ENCODE measurements at regions not wholly inside any gene's neighbourhood (a gene's known extent, or its start where the extent isn't known, plus 50 kb on each side); places are given as distances from the start of the nearest gene placed in this dataset.

DNA sequence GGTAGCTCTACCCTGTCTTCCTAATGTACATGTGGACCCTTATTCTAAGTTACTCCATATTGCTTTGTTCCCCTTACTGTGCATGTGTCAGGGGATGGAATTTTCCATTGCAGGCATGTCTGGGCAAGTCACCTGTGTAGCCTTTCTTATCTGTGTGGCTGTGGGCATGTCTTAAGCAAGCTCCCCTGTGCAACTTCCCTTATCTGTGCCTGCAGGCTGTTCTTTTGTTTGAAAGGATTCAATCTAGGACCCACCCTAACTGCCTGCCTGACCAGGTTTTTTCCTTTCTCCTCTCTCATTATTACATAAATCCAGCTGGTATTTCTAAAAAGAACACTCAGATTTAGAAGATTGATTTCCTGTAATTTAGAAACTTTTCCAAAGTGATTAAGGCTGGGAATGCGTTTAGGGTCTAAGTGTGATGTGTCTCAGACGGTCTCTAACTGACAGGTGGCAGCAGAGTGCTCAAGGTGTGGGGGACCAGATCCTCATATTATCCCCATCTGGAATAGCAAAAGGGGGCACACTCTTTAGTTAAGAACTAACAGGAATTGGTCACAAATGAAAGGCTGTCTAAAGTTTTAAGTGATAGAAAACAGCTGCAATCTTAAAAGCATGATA lies 198.9 kb upstream of the PPP1R2C start:
- H3K4me3 Mint-ChIP-seq, result no peak overlapping the region
- H3K9me3 Mint-ChIP-seq, result no peaks in the 10 kb centered on the region
- DNase-seq (ENCODE audit: low spot score in 2 of 2), result no peak
- no peak for ATAC-seq
- no peaks in the 10 kb centered on the region for H3K36me3 Mint-ChIP-seq
- no peak overlapping the region for H3K27ac Mint-ChIP-seq
- H3K4me1 Mint-ChIP-seq, result no peaks in the 10 kb centered on the region

DNA sequence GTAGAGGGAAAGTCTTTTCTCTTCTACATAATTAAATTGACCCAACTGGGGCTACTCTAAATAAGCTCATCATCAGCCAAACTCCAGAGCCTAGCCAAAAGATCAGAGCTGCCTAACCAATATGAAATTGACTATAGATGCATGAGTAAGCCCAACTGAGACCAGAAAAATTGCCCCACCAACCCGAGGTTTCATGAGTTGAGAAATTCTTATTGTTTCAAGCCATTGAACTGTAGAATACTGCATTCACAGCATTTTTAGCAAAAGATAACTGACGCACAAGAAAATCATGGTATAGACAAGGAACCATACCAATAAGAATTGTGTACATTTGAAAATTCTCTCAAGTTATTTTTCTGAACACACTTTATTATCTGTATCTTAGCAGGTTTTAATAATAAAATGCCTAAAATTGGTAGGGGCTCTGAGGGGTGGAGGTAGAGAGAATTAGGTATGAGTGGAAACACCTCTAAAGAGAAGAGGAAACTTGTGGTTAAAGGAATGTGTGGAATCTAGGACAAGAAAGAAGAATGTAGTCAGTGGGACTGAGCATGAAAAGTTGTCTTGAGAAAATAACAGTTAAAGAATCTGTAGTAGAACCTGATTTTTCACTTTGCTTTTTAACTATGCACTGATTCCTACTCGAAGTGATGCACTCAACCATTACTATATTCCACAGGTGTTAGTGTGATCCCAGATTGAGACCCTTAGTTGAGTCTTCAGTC lies 200.9 kb upstream of the PPP1R2C start:
- Mint-ChIP-seq H3K36me3 (no peaks in the 10 kb centered on the region), H3K27ac (no peak overlapping the region), H3K4me3 (no peak overlapping the region), H3K4me1 (no peaks in the 10 kb centered on the region), H3K9me3 (no peaks in the 10 kb centered on the region)
- ATAC-seq (no peak), DNase-seq (ENCODE audit: low spot score in 2 of 2) (no peak)

DNA sequence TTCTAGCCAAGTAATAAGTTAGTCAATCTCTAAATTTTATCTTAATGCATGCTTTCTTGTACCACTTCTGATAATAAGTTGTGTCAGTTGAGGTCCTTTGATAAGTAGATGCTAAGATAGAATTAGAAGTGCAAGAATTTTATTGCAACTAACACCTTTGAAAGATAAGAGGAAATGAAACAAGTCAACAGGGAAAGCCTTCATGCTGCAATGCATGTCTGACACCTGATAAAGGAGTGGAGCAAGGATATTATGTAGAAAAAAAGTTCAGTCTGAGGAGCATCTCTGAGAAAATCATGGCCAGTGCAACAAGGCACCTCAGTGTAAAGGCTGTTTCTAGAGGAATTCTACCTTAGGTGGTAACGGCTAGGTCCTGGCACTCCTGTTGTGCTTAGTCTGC lies 210.7 kb upstream of the PPP1R2C start:
- Mint-ChIP-seq H3K4me1 (no peaks in the 10 kb centered on the region), H3K27ac (no peak overlapping the region), H3K4me3 (no peak overlapping the region), H3K36me3 (no peaks in the 10 kb centered on the region), H3K9me3 (no peaks in the 10 kb centered on the region)
- ATAC-seq (no peak), DNase-seq (ENCODE audit: low spot score in 2 of 2) (no peak)

DNA sequence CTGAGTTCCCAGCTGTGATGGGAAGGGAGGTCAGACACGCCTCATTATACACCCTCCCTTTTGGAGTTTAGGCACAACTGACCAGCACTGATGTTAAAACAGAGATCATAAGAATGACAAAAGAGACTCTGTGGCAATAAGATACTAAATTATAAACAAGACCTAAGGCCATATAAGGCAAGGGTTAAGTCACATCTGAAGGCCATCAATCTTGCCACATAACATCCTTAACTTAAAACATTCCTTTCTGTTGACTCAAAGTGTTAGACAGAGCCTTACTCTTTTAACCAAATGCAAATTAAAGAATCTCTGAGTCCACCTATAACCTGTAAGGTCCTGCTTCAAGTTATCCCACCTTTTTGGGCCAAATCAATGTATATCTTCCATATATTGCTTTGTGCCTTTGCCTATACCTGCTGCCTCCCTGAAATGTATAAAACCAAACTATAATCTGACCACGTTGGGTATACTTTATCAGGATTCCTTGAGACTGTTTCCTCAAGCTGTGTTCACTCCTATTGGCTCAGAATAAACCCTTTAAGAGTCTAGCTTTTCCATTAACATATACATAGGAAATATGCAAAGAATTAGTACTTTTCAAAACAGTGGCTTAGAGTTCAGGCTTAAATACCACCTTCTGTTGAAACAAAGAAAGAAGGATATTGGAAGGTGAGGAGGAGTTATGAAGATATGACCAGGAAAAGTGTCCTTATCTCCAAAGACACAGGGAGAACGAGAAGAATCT lies 214.4 kb upstream of the PPP1R2C start:
- Mint-ChIP-seq H3K27ac (no peak overlapping the region), H3K9me3 (no peaks in the 10 kb centered on the region), H3K4me3 (no peak overlapping the region), H3K36me3 (no peaks in the 10 kb centered on the region), H3K4me1 (no peaks in the 10 kb centered on the region)
- DNase-seq (ENCODE audit: low spot score in 2 of 2) (no peak), ATAC-seq (no peak)

DNA sequence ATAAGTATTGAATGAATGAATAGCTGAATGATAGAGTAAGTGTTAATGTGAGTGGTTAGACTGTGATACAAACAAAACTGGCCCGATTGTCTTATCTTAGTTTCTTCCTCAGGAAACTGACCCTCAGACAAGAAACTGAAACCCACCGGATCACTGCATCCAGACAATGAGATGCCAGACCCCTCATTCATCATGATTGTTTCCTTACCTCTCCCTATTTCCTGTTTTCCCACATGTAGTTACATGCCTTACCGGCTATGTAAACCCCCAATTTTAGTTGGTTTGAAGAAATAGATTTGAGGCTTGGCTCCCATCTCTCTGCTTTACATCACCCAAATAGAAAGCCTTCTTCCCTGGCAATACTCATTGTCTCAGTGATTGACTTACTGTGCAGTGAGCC lies 218.9 kb upstream of the PPP1R2C start:
- ATAC-seq (no peak), DNase-seq (ENCODE audit: low spot score in 2 of 2) (no peak)
- Mint-ChIP-seq H3K36me3 (no peaks in the 10 kb centered on the region), H3K4me3 (no peak overlapping the region), H3K4me1 (no peaks in the 10 kb centered on the region), H3K9me3 (no peaks in the 10 kb centered on the region), H3K27ac (no peak overlapping the region)

DNA sequence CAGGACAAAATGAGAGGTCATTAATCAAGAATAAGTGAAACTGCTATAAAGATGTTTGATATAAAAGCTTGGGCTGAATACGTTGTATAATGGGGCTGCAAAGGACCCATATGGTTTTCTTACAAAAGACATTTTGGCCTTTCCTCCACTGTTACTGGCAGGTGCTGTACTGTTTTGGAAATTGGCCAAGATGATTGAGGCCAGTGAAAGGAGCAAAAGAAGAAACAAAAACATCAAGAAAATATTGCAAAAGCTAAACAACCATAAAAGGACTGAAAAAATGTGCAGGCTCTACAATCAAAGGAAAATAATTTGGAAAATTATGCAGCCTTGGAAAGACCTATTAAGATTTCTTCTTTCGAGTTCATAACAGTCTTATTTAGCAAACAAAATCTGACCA lies 222.2 kb upstream of the PPP1R2C start:
- no peak overlapping the region for H3K4me3 Mint-ChIP-seq

DNA sequence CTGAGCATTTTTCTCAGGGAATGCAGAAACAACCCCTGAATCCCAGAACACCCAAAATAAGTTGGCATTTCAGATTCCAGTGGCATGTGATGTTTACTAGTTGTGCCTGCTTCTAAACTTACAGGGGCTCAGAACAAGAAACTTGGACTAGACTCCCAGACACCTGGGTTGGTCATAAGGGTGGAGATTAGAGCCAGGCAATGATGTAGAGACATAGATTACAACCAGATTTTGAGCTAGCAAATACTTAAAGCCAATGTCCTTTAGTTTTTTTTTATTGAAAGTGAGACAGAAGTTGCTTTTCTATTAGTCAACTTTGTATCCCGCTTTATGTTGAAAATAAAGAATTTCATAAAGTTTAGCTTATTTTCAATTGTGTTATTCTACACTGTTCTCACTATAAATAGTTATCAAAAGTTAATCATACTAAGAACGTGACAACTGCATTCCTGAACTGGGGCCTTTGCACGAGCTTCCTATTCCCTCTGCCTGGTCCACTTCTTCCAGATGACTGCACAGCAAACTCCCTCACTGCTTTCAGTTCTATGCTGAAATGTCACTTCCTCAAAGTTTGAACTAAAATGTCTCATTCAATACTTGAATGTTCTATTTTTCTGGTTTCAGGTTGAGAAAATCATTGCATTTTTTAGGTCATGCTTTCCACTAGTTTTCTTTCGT lies 224.7 kb upstream of the PPP1R2C start:
- ATAC-seq (no peak), DNase-seq (ENCODE audit: low spot score in 2 of 2) (no peak)
- Mint-ChIP-seq H3K4me3 (no peak overlapping the region), H3K36me3 (no peaks in the 10 kb centered on the region), H3K4me1 (no peaks in the 10 kb centered on the region), H3K27ac (no peak overlapping the region), H3K9me3 (no peaks in the 10 kb centered on the region)

More for the DNA sequence above, 222.2 kb upstream of the PPP1R2C start:
- H3K9me3 Mint-ChIP-seq, result no peaks in the 10 kb centered on the region
- H3K27ac Mint-ChIP-seq, result no peak overlapping the region
- ATAC-seq, result no peak
- DNase-seq (ENCODE audit: low spot score in 2 of 2), result no peak
- no peaks in the 10 kb centered on the region for H3K36me3 Mint-ChIP-seq
- no peaks in the 10 kb centered on the region for H3K4me1 Mint-ChIP-seq

DNA sequence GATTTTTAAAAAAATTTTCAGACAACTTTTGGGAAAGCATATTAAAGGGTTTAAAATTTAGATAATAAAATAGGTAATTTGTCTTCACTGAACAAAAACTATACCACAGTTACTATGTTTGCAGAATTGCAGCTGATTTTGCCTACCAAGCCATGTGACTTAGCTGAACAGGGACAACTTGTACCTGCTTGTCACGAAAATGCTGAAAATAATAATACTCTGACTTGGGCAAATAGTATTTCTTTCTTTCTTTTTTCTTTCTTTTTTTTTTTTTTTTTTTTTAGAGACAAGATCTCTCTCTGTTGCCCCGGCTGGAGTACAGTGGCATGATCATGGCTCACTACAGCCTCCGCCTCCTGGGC lies 225.2 kb upstream of the PPP1R2C start:
- no peak for DNase-seq (ENCODE audit: low spot score in 2 of 2)
- Mint-ChIP-seq H3K4me3 (no peak overlapping the region), H3K36me3 (no peaks in the 10 kb centered on the region), H3K27ac (no peak overlapping the region), H3K4me1 (no peaks in the 10 kb centered on the region), H3K9me3 (no peaks in the 10 kb centered on the region)
- ATAC-seq, result no peak

DNA sequence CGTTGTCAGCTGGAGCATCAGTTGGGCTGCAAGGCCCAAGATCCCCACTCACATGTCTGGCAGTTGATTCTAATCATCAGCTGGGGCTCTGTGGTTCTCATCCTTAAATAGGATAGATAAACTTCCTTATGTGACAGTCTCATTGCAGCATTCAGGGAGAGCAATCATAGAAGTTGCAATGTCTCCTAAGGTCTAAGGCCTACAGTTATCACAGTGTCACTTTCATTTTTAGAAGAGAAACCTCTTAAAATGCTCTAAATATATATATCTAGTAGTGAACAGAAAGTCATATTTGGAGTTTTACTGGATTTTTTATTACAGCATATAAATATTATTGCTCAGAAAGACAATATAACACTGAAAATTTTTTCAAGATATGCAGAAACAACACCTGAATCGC lies 226.0 kb upstream of the PPP1R2C start:
- no peak for ATAC-seq
- no peak overlapping the region for H3K4me3 Mint-ChIP-seq
- no peak for DNase-seq (ENCODE audit: low spot score in 2 of 2)
- H3K4me1 Mint-ChIP-seq, result no peaks in the 10 kb centered on the region
- H3K36me3 Mint-ChIP-seq, result no peaks in the 10 kb centered on the region
- no peak overlapping the region for H3K27ac Mint-ChIP-seq
- no peaks in the 10 kb centered on the region for H3K9me3 Mint-ChIP-seq

DNA sequence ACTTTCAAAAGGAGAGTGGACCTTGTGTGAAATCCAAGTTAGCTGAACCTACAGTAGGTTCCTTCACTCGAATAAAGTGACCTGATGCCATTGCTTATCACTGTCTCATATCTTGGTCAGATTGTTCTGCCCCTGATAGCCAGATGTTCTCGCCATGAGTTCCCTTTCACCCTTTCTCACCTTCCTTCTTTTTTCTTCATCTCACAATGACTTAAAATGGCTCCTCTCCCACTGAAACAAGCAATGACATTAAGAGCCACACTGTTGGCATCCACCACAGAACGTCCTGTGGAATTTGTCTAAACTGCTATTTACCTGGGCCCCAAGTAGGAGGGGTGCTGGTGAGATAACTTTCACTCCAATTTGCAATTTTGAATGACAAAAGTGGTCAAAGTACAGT lies 227.6 kb upstream of the PPP1R2C start:
- no peak overlapping the region for H3K4me3 Mint-ChIP-seq
- ATAC-seq, result no peak
- no peaks in the 10 kb centered on the region for H3K4me1 Mint-ChIP-seq
- no peak for DNase-seq (ENCODE audit: low spot score in 2 of 2)
- H3K36me3 Mint-ChIP-seq, result no peaks in the 10 kb centered on the region
- H3K9me3 Mint-ChIP-seq, result no peaks in the 10 kb centered on the region
- H3K27ac Mint-ChIP-seq, result no peak overlapping the region

DNA sequence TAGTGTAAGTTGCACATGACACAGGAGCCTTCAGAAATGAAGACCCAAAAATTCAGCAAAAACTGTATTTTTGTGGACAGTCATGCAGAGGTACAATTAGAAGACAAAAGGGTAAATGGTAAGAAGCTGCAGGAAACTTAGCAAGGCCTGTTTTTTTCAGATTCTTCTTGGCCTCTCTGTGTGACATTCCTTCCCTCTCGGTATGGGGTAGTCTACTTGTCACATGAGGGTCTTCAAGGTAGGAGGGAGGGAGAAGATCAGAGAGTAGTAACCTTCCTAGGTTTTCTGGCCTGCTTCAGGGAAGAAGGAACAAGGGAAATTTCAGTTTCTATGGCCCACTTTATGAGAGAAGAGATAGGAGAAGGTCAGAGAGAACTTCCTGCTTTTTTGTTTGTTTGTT lies 230.4 kb upstream of the PPP1R2C start:
- H3K27ac Mint-ChIP-seq, result no peak overlapping the region
- no peak for ATAC-seq
- H3K9me3 Mint-ChIP-seq, result no peaks in the 10 kb centered on the region
- H3K4me3 Mint-ChIP-seq, result no peak overlapping the region
- H3K36me3 Mint-ChIP-seq, result no peaks in the 10 kb centered on the region
- no peaks in the 10 kb centered on the region for H3K4me1 Mint-ChIP-seq
- no peak for DNase-seq (ENCODE audit: low spot score in 2 of 2)

DNA sequence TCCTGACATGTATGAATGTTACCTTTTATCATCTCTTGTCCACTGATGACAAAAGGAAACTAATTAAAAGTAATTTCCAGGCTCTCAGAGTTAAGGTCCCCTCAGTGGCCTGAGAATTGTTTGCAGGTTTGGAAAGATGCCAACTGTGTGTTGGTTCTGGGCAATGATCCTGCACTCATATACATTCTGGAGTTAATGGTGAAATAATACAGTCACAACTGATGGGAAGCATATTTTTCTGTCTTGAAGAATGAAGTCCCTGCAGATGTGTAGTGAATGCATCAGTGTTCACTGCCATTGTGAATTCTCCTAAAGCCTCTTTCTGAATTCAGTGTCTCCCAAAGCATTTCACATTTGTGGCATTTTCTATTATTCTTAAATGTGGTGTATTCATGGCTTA lies 238.1 kb upstream of the PPP1R2C start:
- no peak overlapping the region for H3K4me3 Mint-ChIP-seq
- H3K27ac Mint-ChIP-seq, result no peak overlapping the region
- ATAC-seq, result no peak
- no peaks in the 10 kb centered on the region for H3K36me3 Mint-ChIP-seq
- peaks cover 5% of the 10 kb centered on the region for H3K4me1 Mint-ChIP-seq
- peaks cover 3% of the 10 kb centered on the region for H3K9me3 Mint-ChIP-seq
- DNase-seq (ENCODE audit: low spot score in 2 of 2), result no peak

DNA sequence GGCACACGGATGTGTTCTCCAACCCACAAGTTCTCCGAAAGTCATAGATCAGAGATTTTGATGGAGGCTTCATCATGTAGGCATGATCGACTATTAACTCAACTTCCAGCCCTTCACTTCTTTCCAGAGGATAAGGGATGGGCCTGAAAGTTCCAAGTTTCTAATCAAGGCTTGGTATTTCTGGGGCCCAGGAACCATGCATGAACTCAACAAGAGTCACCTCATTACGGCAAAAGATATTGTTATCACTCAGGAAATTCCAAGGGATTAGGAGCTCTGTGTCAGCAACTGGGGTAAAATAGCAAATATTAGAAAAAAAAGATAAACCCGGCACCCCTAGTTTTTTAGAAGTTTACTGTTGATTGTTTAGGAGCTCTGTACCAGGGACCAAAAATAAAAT lies 240.1 kb upstream of the PPP1R2C start:
- ATAC-seq (no peak), DNase-seq (ENCODE audit: low spot score in 2 of 2) (no peak)
- Mint-ChIP-seq H3K4me3 (no peak overlapping the region), H3K27ac (no peak overlapping the region), H3K4me1 (peaks cover 5% of the 10 kb centered on the region), H3K9me3 (peaks cover 3% of the 10 kb centered on the region), H3K36me3 (no peaks in the 10 kb centered on the region)

DNA sequence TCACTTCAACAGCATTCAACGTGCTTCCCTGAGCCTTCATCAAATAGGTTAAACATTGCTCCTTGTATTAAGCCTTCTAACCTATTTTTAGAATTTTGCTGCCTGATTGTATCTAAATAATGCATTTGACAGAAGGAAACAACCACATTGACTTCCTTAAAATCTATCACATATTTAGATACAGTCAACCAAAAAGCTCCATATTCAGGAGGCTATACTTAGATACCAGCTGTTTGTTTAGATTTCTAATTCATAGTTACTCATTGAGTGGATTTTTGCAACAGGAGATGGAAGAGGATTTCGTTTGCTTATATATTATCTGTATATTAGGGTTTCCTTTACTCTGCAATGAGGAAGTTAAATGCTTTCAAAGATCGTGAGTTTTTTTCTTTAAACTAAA lies 241.1 kb upstream of the PPP1R2C start:
- peaks cover 5% of the 10 kb centered on the region for H3K4me1 Mint-ChIP-seq

DNA sequence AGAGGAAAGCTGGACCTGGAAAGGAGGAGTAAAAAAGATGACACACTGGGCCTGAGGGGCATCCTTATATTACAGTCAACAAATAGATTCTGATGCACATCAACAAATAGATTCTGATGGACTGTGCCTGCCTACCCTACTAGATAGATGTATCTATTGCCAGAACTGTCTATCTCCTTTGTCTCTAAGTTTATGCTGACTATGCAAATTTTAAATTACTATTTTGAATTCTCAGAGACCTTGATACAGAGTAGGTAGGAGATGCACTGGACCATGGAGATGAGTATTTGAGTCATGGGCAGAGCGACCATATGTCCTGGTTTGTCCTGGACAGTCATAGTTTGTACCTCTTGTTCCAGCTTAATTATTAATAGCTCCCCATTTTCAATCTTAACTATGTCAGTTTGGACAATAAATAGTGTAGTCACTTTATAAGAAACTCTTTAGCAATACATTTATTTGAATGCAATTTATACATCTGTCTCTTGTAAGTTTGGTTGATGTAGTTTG lies 247.9 kb upstream of the PPP1R2C start:
- Mint-ChIP-seq H3K4me1 (no peaks in the 10 kb centered on the region), H3K9me3 (peaks cover 3% of the 10 kb centered on the region), H3K36me3 (no peaks in the 10 kb centered on the region), H3K4me3 (no peak overlapping the region), H3K27ac (no peak overlapping the region)
- no peak for ATAC-seq
- no peak for DNase-seq (ENCODE audit: low spot score in 2 of 2)

More for the DNA sequence above, 241.1 kb upstream of the PPP1R2C start:
- Mint-ChIP-seq H3K4me3 (no peak overlapping the region), H3K27ac (no peak overlapping the region), H3K36me3 (no peaks in the 10 kb centered on the region), H3K9me3 (peaks cover 3% of the 10 kb centered on the region)
- DNase-seq (ENCODE audit: low spot score in 2 of 2) (no peak), ATAC-seq (no peak)
